CD8-positive, alpha-beta memory T cell (primary cell): ENCODE measurements at regions not wholly inside any gene's neighbourhood (a gene's known extent, or its start where the extent isn't known, plus 50 kb on each side); places are given as distances from the start of the nearest gene placed in this dataset.
"Not testable (repeated sequence)": the region's sequence is repeated elsewhere in the genome, so short reads cannot be mapped to it uniquely, and the experiment has no call there.

Experiments used
- CTCF ChIA-PET: fragments of 350-600 bp; sonication (Branson Sonifier 250); formaldehyde crosslinking; loops from one replicate; lab custom pipeline; 2021; ENCODE audit warnings: antibody characterized with exemption; lab: Charles Lee
- POLR2A ChIA-PET: fragments of 350-600 bp; sonication (Branson Sonifier 250); formaldehyde crosslinking; loops from one replicate; lab custom pipeline; 2021; ENCODE audit warnings: antibody characterized with exemption; lab: Charles Lee
- DNase-seq, 5 donors: peaks; one replicate each; pipeline versions ENCODE4 v3.0.0 to v3.0.0-alpha.2; 2020 to 2022; ENCODE audit warnings: mixed read lengths in 1 of 5
- H3K27ac ChIP-seq: one replicate; pipeline ENCODE4 v1.7.0; 2013; ENCODE audit warnings: low read depth, mild to moderate bottlenecking, low read length, moderate library complexity
- H3K27me3 ChIP-seq: 2 replicates; pipeline ENCODE4 v1.7.0; 2013; ENCODE audit warnings: low read length, mild to moderate bottlenecking; ENCODE audit not compliant: insufficient read depth, poor library complexity, severe bottlenecking
- H3K36me3 ChIP-seq: 2 replicates; pipeline ENCODE4 v1.7.0; 2013; ENCODE audit warnings: mild to moderate bottlenecking, low read length, moderate library complexity; ENCODE audit not compliant: insufficient read depth
- H3K4me1 ChIP-seq: 2 replicates; pipeline ENCODE4 v1.7.0; 2013; ENCODE audit warnings: mild to moderate bottlenecking, low read length, moderate library complexity; ENCODE audit not compliant: insufficient read depth
- H3K4me3 ChIP-seq: 2 replicates; pipeline ENCODE4 v1.7.0; 2013; ENCODE audit warnings: mild to moderate bottlenecking, low read length
- H3K9me3 ChIP-seq: 2 replicates; pipeline ENCODE4 v1.7.0; 2013; ENCODE audit warnings: mild to moderate bottlenecking, low read length
- H3K27ac Mint-ChIP-seq, 8 donors: one replicate each; pipeline ENCODE4 v1.8.0; 2020 to 2021; ENCODE audit warnings: mixed read lengths in 8 of 8, mild to moderate bottlenecking in 6 of 8, inconsistent platforms in 3 of 8, moderate library complexity in 3 of 8
- H3K27me3 Mint-ChIP-seq, 2 donors: one replicate each; pipeline ENCODE4 v1.8.0; 2020 to 2021; ENCODE audit warnings: mixed read lengths in 2 of 2, mild to moderate bottlenecking in 1 of 2, moderate library complexity in 1 of 2
- H3K36me3 Mint-ChIP-seq, 3 donors: one replicate each; pipeline ENCODE4 v1.8.0; 2020 to 2021; ENCODE audit warnings: mixed read lengths in 3 of 3, inconsistent platforms in 1 of 3, mild to moderate bottlenecking in 1 of 3
- H3K4me1 Mint-ChIP-seq, 3 donors: one replicate each; pipeline ENCODE4 v1.8.0; 2020 to 2021; ENCODE audit warnings: mixed read lengths in 3 of 3, inconsistent platforms in 1 of 3, mild to moderate bottlenecking in 1 of 3
- H3K4me3 Mint-ChIP-seq, 7 donors: one replicate each; pipeline ENCODE4 v1.8.0; 2020 to 2021; ENCODE audit warnings: mixed read lengths in 7 of 7, mild to moderate bottlenecking in 6 of 7, moderate library complexity in 4 of 7, inconsistent platforms in 2 of 7
- H3K9me3 Mint-ChIP-seq, 5 donors: one replicate each; pipeline ENCODE4 v1.8.0; 2020 to 2022; ENCODE audit warnings: mixed read lengths in 5 of 5, mild to moderate bottlenecking in 3 of 5, moderate library complexity in 2 of 5, inconsistent platforms in 1 of 5

GRCh38 chr2:188023035-188023434 lies 268.6 kb upstream of the GULP1 start:
- H3K36me3 Mint-ChIP-seq: no peaks in the 10 kb centered on the region
- Histone ChIP-seq H3K36me3 (no peaks in the 10 kb centered on the region), H3K27me3 (no peaks in the 10 kb centered on the region), H3K4me1 (no peaks in the 10 kb centered on the region), H3K9me3 (no peaks in the 10 kb centered on the region), H3K4me3 (no peak overlapping the region), H3K27ac (no peak overlapping the region)
- peaks cover 2 to 11% (median 4%) of the 10 kb centered on the region in 5 donors for H3K9me3 Mint-ChIP-seq
- no peak overlapping the region for H3K4me3 Mint-ChIP-seq
- H3K27me3 Mint-ChIP-seq: no peaks in the 10 kb centered on the region
- no peak for DNase-seq
- H3K4me1 Mint-ChIP-seq: no peaks in the 10 kb centered on the region
- no peak overlapping the region for H3K27ac Mint-ChIP-seq
- ChIA-PET CTCF (no interaction called here), POLR2A (no interaction called here)

GRCh38 chr2:188024811-188025210 lies 266.9 kb upstream of the GULP1 start:
- Mint-ChIP-seq H3K4me1 (no peaks in the 10 kb centered on the region), H3K9me3 (peaks cover 2 to 11% (median 4%) of the 10 kb centered on the region in 5 donors), H3K4me3 (no peak overlapping the region), H3K27me3 (no peaks in the 10 kb centered on the region), H3K27ac (no peak overlapping the region), H3K36me3 (no peaks in the 10 kb centered on the region)
- H3K27ac ChIP-seq: no peak overlapping the region
- POLR2A ChIA-PET: no interaction called here
- CTCF ChIA-PET: no interaction called here
- no peak overlapping the region for H3K4me3 ChIP-seq
- no peaks in the 10 kb centered on the region for H3K36me3 ChIP-seq
- H3K27me3 ChIP-seq: no peaks in the 10 kb centered on the region
- DNase-seq: no peak
- no peaks in the 10 kb centered on the region for H3K9me3 ChIP-seq
- H3K4me1 ChIP-seq: no peaks in the 10 kb centered on the region

- CTCF ChIA-PET: no interaction called here
These were observed 262.9 kb upstream of the GULP1 start for GRCh38 chr2:188028739-188029138.

GRCh38 chr2:188032306-188032705 lies 259.4 kb upstream of the GULP1 start:
- H3K27ac ChIP-seq: no peak overlapping the region
- no peaks in the 10 kb centered on the region for H3K36me3 ChIP-seq
- Mint-ChIP-seq H3K4me3 (no peak overlapping the region), H3K4me1 (no peaks in the 10 kb centered on the region), H3K27ac (no peak overlapping the region), H3K9me3 (peaks cover 0 to 5% (median 3%) of the 10 kb centered on the region in 5 donors), H3K36me3 (no peaks in the 10 kb centered on the region), H3K27me3 (no peaks in the 10 kb centered on the region)
- ChIA-PET POLR2A (no interaction called here), CTCF (no interaction called here)
- no peaks in the 10 kb centered on the region for H3K9me3 ChIP-seq
- no peak for DNase-seq
- H3K4me1 ChIP-seq: no peaks in the 10 kb centered on the region
- H3K27me3 ChIP-seq: no peaks in the 10 kb centered on the region
- H3K4me3 ChIP-seq: no peak overlapping the region

More at GRCh38 chr2:188028739-188029138, 262.9 kb upstream of the GULP1 start:
- Histone ChIP-seq H3K4me3 (no peak overlapping the region), H3K27me3 (no peaks in the 10 kb centered on the region), H3K4me1 (no peaks in the 10 kb centered on the region), H3K36me3 (no peaks in the 10 kb centered on the region), H3K9me3 (no peaks in the 10 kb centered on the region), H3K27ac (no peak overlapping the region)
- no peak overlapping the region for H3K27ac Mint-ChIP-seq
- H3K36me3 Mint-ChIP-seq: no peaks in the 10 kb centered on the region
- H3K4me3 Mint-ChIP-seq: no peak overlapping the region
- no peaks in the 10 kb centered on the region for H3K4me1 Mint-ChIP-seq
- peaks cover 0 to 7% (median 4%) of the 10 kb centered on the region in 5 donors for H3K9me3 Mint-ChIP-seq
- POLR2A ChIA-PET: no interaction called here
- H3K27me3 Mint-ChIP-seq: no peaks in the 10 kb centered on the region
- DNase-seq: no peak

GRCh38 chr2:188032786-188033185 lies 258.9 kb upstream of the GULP1 start:
- H3K27ac ChIP-seq: no peak overlapping the region
- H3K36me3 Mint-ChIP-seq: no peaks in the 10 kb centered on the region
- no peaks in the 10 kb centered on the region for H3K36me3 ChIP-seq
- DNase-seq: no peak
- ChIA-PET CTCF (no interaction called here), POLR2A (no interaction called here)
- H3K4me3 Mint-ChIP-seq: no peak overlapping the region
- peaks cover 0 to 5% (median 1%) of the 10 kb centered on the region in 5 donors for H3K9me3 Mint-ChIP-seq
- H3K27me3 ChIP-seq: no peaks in the 10 kb centered on the region
- H3K27ac Mint-ChIP-seq: no peak overlapping the region
- H3K4me3 ChIP-seq: no peak overlapping the region
- H3K4me1 Mint-ChIP-seq: no peaks in the 10 kb centered on the region
- no peaks in the 10 kb centered on the region for H3K4me1 ChIP-seq
- no peaks in the 10 kb centered on the region for H3K9me3 ChIP-seq
- H3K27me3 Mint-ChIP-seq: no peaks in the 10 kb centered on the region

GRCh38 chr2:188033240-188033639 lies 258.4 kb upstream of the GULP1 start:
- POLR2A ChIA-PET, H3K9me3 ChIP-seq, H3K27ac Mint-ChIP-seq, DNase-seq, H3K4me3 ChIP-seq, H3K9me3 Mint-ChIP-seq, H3K4me3 Mint-ChIP-seq, H3K4me1 Mint-ChIP-seq, H3K4me1 ChIP-seq, CTCF ChIA-PET, H3K27ac ChIP-seq, H3K27me3 ChIP-seq, H3K27me3 Mint-ChIP-seq, H3K36me3 ChIP-seq, H3K36me3 Mint-ChIP-seq: not testable (repeated sequence)

GRCh38 chr2:188034102-188034501 lies 257.6 kb upstream of the GULP1 start:
- H3K36me3 Mint-ChIP-seq, H3K36me3 ChIP-seq, H3K4me3 Mint-ChIP-seq, CTCF ChIA-PET, H3K4me1 ChIP-seq, H3K4me1 Mint-ChIP-seq, DNase-seq, H3K9me3 ChIP-seq, POLR2A ChIA-PET, H3K27me3 Mint-ChIP-seq, H3K4me3 ChIP-seq, H3K27me3 ChIP-seq, H3K27ac Mint-ChIP-seq, H3K27ac ChIP-seq, H3K9me3 Mint-ChIP-seq: not testable (repeated sequence)

GRCh38 chr2:188035377-188035776 lies 256.3 kb upstream of the GULP1 start:
- H3K27me3 ChIP-seq, H3K27ac Mint-ChIP-seq, H3K4me1 Mint-ChIP-seq, H3K27ac ChIP-seq, H3K36me3 ChIP-seq, H3K4me1 ChIP-seq, H3K27me3 Mint-ChIP-seq, CTCF ChIA-PET, DNase-seq, H3K4me3 ChIP-seq, H3K9me3 Mint-ChIP-seq, H3K36me3 Mint-ChIP-seq, H3K4me3 Mint-ChIP-seq, POLR2A ChIA-PET, H3K9me3 ChIP-seq: not testable (repeated sequence)

- H3K27me3 Mint-ChIP-seq, H3K36me3 ChIP-seq, H3K9me3 Mint-ChIP-seq, H3K9me3 ChIP-seq, DNase-seq, H3K27ac ChIP-seq, H3K36me3 Mint-ChIP-seq, H3K4me1 ChIP-seq, H3K27me3 ChIP-seq, POLR2A ChIA-PET, H3K4me3 Mint-ChIP-seq, CTCF ChIA-PET, H3K4me1 Mint-ChIP-seq, H3K27ac Mint-ChIP-seq, H3K4me3 ChIP-seq: not testable (repeated sequence)
These were observed 254.9 kb upstream of the GULP1 start for GRCh38 chr2:188036786-188037185.
